Adrenal gland (tissue), 9 donors: ENCODE measurements at regions not wholly inside any gene's neighbourhood (a gene's known extent, or its start where the extent isn't known, plus 50 kb on each side); places are given as distances from the start of the nearest gene placed in this dataset.

Source experiments
- DNase-seq, 7 donors: peaks; one replicate each; pipeline ENCODE4 v3.0.0-alpha.2; 2019 to 2020
- H3K27ac ChIP-seq, 5 donors: fragments of 200-600 bp; sonication (generic) in 4 of 5; 1 replicate in 3 of 5; 2 replicates in 2 of 5; pipeline versions ENCODE4 v1.5.1 to v1.8.0; 2016 to 2020; ENCODE audit warnings: mild to moderate bottlenecking in 1 of 5
- H3K27me3 ChIP-seq: fragments of 200-600 bp; 2 replicates; pipeline ENCODE4 v1.8.0; 2021
- H3K36me3 ChIP-seq, 2 donors: fragments of 200-600 bp; replicated peaks in 1 of 2; 1 replicate in 1 of 2; 2 replicates in 1 of 2; pipeline versions ENCODE4 v1.5.1 to v1.8.0; 2018 to 2022
- H3K4me1 ChIP-seq, 2 donors: fragments of 200-600 bp; replicated peaks in 1 of 2; 1 replicate in 1 of 2; 2 replicates in 1 of 2; pipeline versions ENCODE4 v1.5.1 to v1.8.0; 2018 to 2021
- H3K4me3 ChIP-seq, 4 donors: fragments of 200-600 bp; sonication (generic) in 3 of 4; one replicate each; pipeline ENCODE4 v1.5.1; 2016 to 2018
- H3K9me3 ChIP-seq, 3 donors: fragments of 200-600 bp; sonication (generic) in 1 of 3; replicated peaks in 1 of 3; 1 replicate in 2 of 3; 2 replicates in 1 of 3; pipeline versions ENCODE4 v1.5.1 to v1.8.0; 2016 to 2021
- POLR2A ChIP-seq, 2 donors: fragments of 450-650 bp; IDR thresholded peaks; one replicate each; pipeline ENCODE4 v1.6.1; 2017; ENCODE audit warnings: antibody characterized with exemption in 2 of 2, mild to moderate bottlenecking in 2 of 2, moderate library complexity in 1 of 2
- WGBS, 4 donors: extraction: QIAGEN DNeasy Blood & Tissue Kit in 2 of 4; methylation state at CpG; one replicate each; pipeline versions ENCODE4 v1.1.5 to v1.1.7; 2013 to 2017; 5-methylcytosine and 5-hydroxymethylcytosine counted together
- intact Hi-C, 2 donors: fragments of 100-400 bp; cut with DNase I; formaldehyde crosslinking; loops; one replicate each; pipeline versions ENCODE4 v1.14.1 to v1.15.0; 2022 to 2023
- TF ChIP-seq, protein P1 (sequence below), 6 experiments: fragments of 450-650 bp in 4 of 6; fragments of 200-600 bp in 2 of 6; sonication (generic) in 1 of 6; IDR thresholded peaks; 1 replicate in 5 of 6; 2 replicates in 1 of 6; pipeline versions ENCODE4 v1.5.1 to v1.8.0; 2016 to 2021; ENCODE audit warnings: antibody characterized with exemption in 6 of 6, mild to moderate bottlenecking in 2 of 6, moderate library complexity in 1 of 6
- donor health status: healthy with polysubstance abuse.
- donor health status: Bipolar disorder and iron deficiency.
- donor health status: DM: yes; HTN: yes; CAD: no.
- donor health status: DM: no; HTN: no; CAD: no.
- donor health status: DM: no; HTN: no; CAD: no.

DNA sequence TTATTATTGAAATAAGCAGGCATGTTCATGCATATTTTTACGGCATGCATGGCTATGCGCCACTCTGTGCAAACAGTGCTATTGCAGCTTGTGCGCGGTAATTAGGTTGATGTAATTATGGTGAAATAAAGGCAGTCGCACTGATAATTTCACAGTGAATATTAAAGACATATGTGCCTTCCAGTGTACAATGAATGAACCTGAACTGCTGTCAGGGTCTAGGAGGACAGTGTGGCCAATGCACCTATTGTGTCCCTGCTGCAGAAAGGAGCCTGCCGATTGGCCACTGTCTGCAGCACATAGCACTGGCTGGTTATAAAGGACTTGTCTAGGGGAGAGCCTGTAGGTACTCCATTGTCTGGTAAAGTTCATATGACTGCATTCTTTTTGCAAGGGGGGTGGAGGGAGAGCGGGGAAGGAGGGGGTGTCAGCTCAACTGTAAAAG is 340.4 kb downstream of the USP25 start:
- Histone ChIP-seq H3K27me3 (no peaks in the 10 kb centered on the region), H3K27ac (no peak overlapping the region), H3K4me3 (peak overlapping the region in 1 of 4 donors; percentile 38), H3K36me3 (no peaks in the 10 kb centered on the region), H3K9me3 (peaks cover 0 to 5% (median 0%) of the 10 kb centered on the region in 3 donors), H3K4me1 (no peaks in the 10 kb centered on the region)
- intact Hi-C loops: no loop called here
- TF ChIP-seq, protein P1, sequence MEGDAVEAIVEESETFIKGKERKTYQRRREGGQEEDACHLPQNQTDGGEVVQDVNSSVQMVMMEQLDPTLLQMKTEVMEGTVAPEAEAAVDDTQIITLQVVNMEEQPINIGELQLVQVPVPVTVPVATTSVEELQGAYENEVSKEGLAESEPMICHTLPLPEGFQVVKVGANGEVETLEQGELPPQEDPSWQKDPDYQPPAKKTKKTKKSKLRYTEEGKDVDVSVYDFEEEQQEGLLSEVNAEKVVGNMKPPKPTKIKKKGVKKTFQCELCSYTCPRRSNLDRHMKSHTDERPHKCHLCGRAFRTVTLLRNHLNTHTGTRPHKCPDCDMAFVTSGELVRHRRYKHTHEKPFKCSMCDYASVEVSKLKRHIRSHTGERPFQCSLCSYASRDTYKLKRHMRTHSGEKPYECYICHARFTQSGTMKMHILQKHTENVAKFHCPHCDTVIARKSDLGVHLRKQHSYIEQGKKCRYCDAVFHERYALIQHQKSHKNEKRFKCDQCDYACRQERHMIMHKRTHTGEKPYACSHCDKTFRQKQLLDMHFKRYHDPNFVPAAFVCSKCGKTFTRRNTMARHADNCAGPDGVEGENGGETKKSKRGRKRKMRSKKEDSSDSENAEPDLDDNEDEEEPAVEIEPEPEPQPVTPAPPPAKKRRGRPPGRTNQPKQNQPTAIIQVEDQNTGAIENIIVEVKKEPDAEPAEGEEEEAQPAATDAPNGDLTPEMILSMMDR (IDR thresholded peaks at IDR 0.05): no peak
- no peak for TF ChIP-seq POLR2A (IDR thresholded peaks at IDR 0.05)
- no peak for DNase-seq
- 69 to 85% (median 80%) methylated on average over 7 of the region's 7 CpGs for WGBS, 4 donors

DNA sequence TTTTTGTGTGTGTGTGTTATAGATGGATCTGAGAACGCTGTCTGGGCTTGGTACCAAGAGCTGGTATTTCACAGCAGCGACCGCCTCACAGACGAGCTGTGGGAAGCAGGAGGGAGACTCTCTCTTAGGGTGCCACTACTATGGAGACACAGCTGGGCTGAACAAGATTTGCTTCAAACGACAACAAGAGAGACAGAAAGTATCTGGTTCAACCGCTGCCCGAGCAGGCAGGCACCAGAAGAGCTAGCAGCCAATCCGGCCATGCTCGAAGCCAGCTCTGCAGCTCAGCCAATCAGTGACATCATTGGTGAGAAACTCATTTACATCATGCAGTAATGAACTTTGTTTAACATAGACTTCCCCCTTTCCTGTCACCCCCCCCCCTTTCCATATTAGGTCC is 341.3 kb downstream of the USP25 start:
- no peaks in the 10 kb centered on the region for H3K27me3 ChIP-seq
- no peaks in the 10 kb centered on the region for H3K4me1 ChIP-seq
- DNase-seq: peak in 1 of 7 donors; percentile 49
- no peak overlapping the region for H3K27ac ChIP-seq
- H3K9me3 ChIP-seq: peaks cover 0 to 5% (median 0%) of the 10 kb centered on the region in 3 donors
- no peaks in the 10 kb centered on the region for H3K36me3 ChIP-seq
- TF ChIP-seq, protein P1 (IDR thresholded peaks at IDR 0.05): no peak
- TF ChIP-seq POLR2A (IDR thresholded peaks at IDR 0.05): no peak
- intact Hi-C loops: no loop called here
- H3K4me3 ChIP-seq: peak overlapping the region in 1 of 4 donors; percentile 38
- 58 to 64% (median 59%) methylated on average over 9 of the region's 9 CpGs for WGBS, 4 donors

DNA sequence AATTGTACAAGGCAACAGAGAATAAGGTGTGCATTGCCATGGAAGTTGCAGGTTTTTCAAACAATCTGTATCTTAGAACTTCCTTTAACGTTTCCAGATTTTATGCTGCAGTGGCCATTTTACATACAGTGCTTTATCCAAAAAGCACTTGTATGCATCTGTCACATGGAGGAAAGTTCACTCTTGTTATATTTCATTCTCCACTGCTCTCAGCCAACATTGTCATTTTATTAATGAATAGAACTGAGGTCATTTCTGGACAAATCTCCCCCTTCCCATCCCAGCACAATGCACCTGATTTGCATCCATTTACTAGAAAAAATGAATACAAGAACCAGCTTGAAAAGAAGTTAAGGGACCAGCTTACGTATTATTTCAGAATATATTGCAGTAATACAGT is 342.0 kb downstream of the USP25 start:
- H3K36me3 ChIP-seq: no peaks in the 10 kb centered on the region
- peak overlapping the region in 1 of 4 donors; percentile 38 for H3K4me3 ChIP-seq
- no peak for DNase-seq
- H3K9me3 ChIP-seq: peaks cover 0 to 5% (median 0%) of the 10 kb centered on the region in 3 donors
- intact Hi-C loops: no loop called here
- H3K4me1 ChIP-seq: no peaks in the 10 kb centered on the region
- H3K27ac ChIP-seq: no peak overlapping the region
- H3K27me3 ChIP-seq: no peaks in the 10 kb centered on the region
- TF ChIP-seq, protein P1 (IDR thresholded peaks at IDR 0.05): no peak
- TF ChIP-seq POLR2A (IDR thresholded peaks at IDR 0.05): no peak
- WGBS, 4 donors: 52 to 65% (median 61%) methylated on average over 2 of the region's 2 CpGs

DNA sequence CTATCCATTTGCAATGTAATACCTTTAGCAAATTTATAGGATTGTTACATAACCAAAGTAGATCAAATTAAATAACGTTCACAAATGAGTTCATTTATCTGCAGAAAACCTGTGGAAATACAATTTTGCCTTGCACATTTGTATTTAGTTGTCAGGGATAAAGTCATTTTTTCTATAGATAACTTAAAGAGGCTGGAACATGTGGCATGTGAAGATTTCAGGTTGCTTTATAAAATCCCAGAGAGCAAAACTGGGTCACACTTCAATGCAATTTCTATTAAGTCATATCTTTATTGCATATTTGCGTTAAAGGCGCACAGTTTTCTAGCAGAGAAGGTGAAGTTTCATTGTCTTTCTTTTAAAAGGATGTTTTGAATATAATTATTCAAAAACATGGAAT is 342.4 kb downstream of the USP25 start:
- Histone ChIP-seq H3K36me3 (no peaks in the 10 kb centered on the region), H3K27ac (no peak overlapping the region), H3K9me3 (peaks cover 0 to 5% (median 0%) of the 10 kb centered on the region in 3 donors), H3K27me3 (no peaks in the 10 kb centered on the region), H3K4me3 (no peak overlapping the region), H3K4me1 (no peaks in the 10 kb centered on the region)
- DNase-seq: no peak
- TF ChIP-seq POLR2A (IDR thresholded peaks at IDR 0.05): no peak
- 85 to 88% (median 87%) methylated on average over 3 of the region's 3 CpGs for WGBS, 4 donors
- intact Hi-C loops: no loop called here

DNA sequence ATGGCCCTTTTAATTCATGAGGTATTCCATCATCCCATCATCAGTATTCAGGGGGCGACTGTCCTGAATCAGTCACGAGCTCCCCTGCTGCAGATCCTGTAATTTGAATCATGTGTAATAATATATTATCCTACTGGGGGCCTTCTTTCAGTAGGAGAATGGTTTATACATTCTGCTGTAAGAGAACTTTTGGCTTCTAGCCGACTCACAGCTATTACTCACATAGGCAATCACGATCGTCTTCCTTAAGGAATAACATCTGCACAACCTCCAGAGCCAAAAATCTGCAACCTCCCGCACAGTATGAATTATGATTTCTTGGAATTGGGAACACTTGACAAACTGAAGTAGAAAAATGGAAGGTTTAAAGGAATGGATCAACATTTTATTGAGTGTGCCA is 343.0 kb downstream of the USP25 start:
- DNase-seq: peak in 1 of 7 donors; percentile 48
- H3K36me3 ChIP-seq: no peaks in the 10 kb centered on the region
- H3K27me3 ChIP-seq: no peaks in the 10 kb centered on the region
- TF ChIP-seq, protein P1 (IDR thresholded peaks at IDR 0.05): no peak
- TF ChIP-seq POLR2A (IDR thresholded peaks at IDR 0.05): no peak
- H3K4me1 ChIP-seq: no peaks in the 10 kb centered on the region
- intact Hi-C loops: no loop called here
- H3K27ac ChIP-seq: peak overlapping the region in 2 of 5 donors; percentile 15 to 66
- 51 to 55% (median 52%) methylated on average over 6 of the region's 6 CpGs for whole genome bisulfite sequencing, 4 donors
- peaks cover 0 to 5% (median 0%) of the 10 kb centered on the region in 3 donors for H3K9me3 ChIP-seq
- no peak overlapping the region for H3K4me3 ChIP-seq
